Epidermal melanocyte (primary cell): ENCODE measurements at regions not wholly inside any gene's neighbourhood (a gene's known extent, or its start where the extent isn't known, plus 50 kb on each side); places are given as distances from the start of the nearest gene placed in this dataset.
"Not testable (repeated sequence)": the region's sequence is repeated elsewhere in the genome, so short reads cannot be mapped to it uniquely, and the experiment has no call there.

ENCODE experiments used
- DNase-seq: peaks from one replicate; pipeline ENCODE4 v3.0.0; 2011; ENCODE audit warnings: low spot score; ENCODE audit not compliant: insufficient read length

DNA sequence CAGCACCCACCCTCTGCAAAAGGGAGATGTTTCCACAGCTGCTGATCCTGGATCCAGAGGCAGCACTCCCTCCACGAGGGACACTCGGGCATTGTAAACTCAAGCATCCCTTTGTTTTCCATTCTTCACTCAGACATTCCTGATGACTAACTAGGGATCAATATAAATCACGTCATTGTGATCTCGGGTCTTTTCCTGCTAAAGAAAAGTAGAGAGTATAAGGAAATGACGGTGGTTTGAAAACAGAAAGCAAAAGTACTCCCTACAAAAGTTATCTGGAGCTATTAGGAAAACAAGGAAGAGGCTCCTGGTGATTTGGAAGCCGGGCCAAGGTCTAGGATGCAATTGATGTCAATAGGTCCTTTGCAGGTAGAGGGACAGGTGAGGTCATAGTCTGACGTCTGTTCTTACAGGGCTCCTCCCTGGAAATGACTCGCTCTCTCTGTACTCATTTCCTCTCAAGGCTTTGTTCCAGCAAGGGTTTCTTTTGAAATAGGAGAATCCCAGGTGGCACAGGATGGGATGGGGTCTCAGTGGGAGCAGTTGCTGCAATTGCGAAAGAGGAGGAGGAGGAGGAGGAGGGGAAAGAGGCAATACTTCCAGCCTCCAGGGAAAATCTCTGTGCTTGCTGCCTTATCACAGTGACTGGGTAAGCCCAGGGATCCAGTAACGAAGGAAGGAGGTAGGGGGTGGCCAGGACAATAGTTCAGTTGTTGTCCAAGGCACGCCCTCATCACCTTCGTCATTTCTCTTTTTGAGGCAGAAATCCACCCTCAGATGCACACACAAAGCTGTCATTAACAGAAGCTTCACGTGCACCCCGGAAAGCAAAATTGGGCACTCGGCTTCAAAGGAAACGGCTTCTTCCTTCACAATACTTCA, 222.8 kb downstream of the LY86 start:
- no peak for DNase-seq

DNA sequence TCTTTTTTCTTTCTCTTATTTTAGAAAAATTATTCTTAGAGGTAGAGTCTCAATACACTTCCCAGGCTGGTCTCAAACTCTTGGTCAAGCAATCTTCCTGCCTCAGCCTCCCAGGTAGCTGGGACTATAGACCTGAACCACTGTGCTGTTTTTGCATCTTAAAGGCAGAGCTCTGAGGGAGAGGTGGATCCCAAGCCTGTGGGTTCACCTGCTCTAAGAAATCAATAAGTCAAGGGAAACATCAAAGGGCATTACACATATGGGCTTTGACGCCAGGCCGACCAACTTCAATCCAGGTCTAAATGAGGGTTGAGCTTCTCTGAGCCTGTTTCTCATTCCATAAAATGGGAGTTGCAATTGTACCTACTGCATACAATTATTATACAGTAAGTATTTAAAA, 223.9 kb downstream of the LY86 start:
- DNase-seq: no peak

DNA sequence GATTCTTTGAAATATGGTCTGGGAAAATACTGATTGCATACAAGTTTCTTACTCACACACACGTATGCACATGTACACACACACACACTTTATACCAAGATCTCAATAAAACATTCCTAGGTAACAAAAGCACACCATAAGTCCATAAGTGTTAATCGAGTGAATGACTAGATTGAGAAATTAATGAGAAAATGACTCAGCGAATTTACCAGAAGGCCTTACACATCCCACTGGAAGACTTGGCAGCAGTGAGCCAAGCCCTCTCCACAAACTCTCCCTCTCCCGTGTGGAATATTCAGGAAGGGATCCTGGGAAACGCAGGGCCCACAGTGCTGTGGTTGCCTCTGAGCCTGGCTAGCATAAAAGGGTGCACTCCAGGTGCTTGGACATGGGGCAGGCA, 227.2 kb downstream of the LY86 start:
- no peak for DNase-seq

DNA sequence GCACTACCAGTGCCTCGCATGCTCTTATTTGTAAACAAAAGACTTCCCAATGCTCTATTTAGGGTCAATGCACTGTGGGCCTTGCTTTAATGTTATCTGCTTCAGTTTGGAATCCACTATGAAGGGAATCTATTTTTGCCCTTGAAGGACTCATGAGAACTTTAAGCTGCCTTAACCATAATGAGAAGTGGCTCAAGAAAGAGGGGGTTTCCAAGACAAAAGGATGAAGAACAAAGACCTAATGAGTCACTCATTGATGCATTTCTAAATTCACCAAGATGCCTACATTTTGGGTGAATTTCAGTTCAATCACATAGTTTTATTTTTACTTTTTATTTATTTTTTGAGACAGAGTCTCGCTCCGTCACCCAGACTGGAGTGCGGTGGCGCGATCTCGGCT, 228.2 kb downstream of the LY86 start:
- DNase-seq: no peak

DNA sequence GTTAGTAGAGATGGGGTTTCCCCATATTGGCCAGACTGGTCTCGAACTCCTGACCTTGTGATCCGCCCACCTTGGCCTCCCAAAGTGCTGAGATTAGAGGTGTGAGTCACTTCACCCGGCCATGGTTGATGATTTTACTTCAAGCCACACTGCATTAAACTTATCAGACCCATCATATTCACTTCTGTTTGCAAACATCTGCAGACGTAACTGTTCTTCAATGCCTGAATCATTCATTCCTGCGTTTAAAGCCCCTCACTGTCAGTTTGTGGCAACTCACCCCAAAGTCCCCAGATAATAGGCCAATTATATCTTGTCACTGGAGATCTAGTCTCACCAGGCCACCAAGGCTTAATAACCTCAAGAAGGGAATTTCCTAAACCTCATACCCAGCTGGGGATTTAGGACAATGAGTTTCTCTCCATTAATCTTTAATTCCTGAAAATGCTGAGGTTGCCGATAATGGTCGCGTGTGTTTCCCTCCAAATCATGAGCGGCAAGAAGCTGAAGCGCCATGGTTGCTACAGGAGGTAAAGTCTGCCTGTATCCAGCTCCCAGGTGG, 229.6 kb downstream of the LY86 start:
- no peak for DNase-seq

DNA sequence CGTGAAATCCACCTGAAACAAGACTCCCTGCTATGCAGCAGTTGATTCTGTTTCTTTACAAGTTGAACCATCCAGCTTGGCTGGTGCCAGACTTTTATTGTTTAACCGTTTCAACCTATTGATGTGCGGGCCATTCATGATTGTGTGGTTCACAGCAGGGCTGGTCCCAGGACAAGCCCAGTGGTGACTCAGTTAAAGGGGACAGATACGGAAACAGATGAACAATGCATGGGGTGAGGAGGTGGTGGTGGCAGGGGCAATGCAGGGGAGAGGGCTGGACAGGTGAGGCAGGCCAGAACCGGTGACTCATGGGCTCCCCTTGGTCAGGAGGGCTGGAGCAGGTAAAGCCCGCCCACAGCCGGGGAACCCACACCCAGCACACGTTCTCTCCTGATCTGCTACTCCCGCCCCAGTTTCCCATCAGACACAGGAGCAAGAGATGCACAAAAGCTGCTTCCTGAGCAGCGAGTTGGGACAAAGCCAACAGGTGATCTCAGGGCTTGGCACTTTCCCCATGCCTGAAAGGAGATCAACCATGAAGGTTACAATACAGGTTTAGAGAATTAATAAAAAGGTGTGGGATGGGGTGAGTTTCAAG, 232.2 kb downstream of the LY86 start:
- no peak for DNase-seq

DNA sequence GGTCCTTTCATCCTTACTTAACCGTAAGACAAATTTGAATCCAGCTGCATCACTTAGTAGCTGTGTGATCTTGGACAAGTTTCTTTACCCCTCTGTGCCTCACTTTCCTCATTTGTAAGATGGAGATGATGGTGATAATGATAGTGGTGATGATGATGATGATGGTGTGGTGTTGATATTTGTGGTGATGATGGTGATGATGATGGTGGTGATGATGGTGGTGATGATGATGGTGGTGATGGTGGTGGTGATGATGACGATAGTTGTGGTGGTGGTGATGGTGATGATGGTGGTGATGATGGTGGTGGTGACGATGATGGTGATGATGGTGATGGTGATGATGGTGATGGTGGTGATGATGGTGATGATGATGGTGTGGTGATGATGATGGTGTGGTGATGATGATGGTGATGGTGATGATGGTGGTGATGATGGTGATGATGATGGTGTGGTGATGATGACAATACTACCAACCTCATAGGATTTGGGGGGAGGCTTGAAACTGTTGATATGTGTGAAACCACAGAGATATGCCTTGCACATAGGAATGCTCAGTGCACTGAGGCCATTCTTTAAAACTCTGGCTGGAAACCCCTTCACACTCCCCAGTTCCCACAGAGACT, 233.2 kb downstream of the LY86 start:
- DNase-seq: no peak

DNA sequence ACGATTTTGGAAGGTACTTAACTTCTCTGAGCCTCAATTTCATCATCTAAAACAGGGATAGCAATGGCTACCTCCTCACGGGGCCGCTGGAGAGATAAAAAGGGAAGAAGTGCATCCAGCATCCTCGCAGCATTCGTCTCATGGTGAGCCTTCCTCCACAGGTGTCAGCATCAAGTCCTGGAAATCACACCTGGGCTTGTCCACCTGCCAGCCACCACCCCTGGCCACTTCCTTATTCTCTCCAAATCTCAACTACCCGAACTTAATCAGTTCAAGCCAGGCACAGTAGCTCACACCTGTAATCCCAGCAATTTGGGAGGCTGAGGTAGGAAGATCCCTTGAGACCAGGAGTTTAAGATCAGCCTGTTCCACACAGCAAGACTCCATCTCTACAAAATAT, 234.5 kb downstream of the LY86 start:
- no peak for DNase-seq

DNA sequence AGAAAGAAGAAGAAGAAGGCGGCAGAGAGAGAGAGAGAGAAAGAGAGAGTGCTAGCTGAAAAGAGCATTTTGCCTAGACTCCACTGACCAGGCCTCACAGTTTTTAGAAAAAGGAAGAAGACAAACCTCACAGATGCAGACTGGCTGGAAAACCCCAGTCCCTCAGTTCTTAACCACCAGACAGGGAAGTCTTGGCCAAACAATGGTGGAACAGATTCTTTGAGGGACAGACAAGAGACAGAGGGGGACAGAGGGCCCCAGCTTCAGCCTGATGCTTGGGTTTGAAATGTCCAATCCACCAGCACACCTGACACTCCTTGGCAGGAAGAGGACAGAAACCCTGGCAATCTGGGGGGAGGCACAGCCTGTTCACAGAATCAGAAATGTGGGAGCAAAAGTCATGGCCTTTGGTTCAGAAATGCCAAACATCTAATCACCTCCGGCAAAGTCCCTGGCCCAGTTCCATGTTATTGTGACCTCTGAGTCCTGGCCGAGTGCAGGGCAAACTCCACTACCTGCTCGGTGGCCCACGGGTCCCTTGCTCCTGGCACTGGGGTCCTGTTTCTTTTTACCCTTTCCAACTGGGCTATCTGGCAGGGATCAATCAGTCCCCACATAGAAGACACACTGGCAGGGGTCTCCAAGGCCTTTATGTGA, 235.2 kb downstream of the LY86 start:
- DNase-seq: no peak

DNA sequence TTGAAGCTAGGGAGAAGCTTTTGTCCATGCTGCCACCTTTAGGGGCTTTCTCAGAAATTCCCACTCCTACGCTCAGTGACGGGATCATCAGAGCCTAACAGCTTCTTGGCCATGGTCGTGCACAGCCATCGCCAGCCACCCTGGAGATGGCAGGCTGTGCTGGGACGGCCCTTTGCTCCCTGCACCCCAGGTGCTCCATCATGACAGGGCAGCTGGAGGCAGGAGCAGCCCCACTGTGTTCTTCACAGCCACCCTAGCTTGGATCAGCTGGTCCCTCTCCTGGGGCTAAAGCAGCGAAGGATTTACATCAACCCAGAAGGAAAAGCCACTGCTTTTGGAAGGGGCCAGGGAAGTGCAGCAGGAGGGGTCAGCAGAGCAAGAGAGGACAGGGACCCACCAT, 235.9 kb downstream of the LY86 start:
- DNase-seq: no peak

DNA sequence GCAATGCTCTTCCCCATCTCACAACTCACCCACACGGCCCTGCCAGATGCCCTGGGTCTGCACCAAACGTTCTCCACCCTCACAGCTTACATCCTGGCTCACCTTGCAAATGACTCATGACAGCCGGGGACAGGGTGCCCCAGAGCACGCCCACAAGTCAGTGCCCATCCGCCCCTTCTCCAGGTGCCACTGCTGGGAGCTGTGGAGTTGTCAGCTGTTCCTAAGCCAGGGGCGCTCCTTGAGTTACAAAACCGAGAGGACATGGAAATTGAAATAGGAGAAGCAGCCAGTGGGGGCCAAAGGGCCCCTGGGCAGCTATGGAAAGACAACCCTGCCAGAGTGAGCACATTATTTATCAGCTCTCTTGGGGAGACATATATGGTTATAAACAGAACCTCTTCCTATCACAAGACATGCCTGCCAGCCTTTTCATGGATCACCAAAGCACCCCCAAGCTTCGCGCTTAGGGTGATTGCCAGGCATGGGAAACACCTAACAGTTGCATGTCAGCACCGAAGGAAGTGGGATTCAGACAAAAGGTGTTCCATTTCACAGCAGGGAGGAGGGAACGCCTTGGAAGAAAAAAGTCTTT, 236.8 kb downstream of the LY86 start:
- DNase-seq: no peak

DNA sequence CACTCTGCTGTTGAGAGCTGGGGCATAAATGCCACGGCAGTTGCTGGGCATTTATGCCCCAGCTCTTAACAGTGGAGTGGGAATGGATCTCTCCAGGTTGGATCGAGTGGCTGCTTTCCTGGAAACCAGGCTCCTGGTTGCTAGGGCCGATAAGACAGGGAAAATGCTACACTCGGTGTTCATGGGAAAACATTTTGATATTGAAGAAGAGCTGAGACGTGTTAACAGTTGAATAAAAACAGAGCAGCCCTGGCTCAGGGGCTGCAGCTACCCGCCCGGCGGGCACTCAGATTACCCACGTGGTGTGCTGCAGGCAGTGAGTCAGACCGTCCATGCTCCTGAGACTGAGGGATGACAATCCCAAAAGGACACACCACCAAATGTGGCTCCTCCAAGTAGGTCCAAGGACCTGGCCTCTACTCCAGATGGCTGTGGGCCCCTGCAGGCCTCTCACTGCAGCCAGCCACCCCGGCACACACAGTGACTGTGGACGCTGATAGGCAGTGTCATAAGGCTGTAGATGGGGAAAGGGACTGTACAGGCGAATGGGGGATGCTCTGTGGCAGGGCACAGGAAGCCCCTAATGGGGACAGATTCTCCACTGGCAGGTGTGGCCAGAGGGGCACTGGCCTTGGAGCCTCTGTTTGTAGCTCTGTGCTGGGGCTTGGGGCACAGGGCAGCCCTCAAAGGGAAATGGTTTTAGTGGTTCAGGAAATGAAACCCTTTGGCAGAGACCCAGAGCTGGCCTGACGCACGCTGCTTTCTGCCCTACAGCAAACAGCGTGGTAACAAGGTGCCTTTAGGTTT, 237.8 kb downstream of the LY86 start:
- no peak for DNase-seq

DNA sequence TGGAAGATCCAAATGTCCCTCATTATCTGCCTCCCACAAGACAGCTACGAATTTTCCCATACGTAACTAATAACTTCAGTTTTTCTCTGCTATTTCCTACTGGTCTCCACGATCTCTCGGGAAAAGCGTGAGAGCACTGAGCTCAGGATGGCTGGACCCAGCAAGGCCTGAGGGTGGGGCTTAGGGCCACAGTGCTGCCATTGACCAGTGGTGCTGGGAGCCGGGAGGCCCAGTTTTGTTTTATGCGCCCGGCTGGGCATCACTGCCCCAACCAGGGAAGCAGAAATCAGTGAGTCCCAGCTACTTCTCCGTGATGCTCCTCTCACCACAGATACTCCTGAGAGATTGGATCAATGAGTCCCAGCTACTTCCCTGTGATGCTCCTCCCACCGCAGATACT, 238.4 kb downstream of the LY86 start:
- DNase-seq: no peak

DNA sequence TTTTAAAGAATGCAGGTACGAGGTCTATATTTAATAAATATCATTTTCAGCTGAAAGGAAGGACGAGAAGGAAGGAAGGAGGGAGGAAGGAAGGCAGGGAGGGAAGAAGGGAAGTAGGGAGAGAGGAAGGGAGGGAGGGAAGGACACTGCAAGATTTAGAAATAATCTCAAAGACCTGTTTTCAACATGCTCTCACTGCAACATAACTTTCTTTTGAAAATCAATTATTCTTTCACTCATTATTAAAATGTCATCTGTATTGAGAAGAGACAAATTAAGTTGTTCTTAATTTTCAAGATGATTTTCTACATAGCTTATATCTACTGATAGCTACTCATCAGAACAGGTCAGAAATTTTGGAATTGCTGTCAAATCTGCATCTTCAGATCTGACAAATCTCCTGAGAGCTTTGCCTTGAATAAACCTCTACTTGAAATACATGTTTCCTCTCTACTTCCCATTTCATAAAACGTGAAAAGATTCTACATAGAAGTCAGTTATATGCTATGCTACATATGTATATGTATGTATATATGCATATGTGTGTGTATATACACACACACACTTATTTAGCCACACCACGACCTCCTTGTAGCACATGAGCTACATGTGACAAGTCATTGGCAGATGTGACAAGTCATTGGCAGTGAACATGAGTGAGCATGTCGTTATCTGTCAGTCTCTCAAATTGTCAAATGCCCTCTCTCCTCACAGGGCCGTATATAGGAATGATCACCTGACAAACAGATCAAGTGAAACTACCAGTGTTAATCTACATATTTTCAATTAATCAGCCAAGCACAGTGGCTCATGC, 241.6 kb downstream of the LY86 start:
- DNase-seq: no peak

DNA sequence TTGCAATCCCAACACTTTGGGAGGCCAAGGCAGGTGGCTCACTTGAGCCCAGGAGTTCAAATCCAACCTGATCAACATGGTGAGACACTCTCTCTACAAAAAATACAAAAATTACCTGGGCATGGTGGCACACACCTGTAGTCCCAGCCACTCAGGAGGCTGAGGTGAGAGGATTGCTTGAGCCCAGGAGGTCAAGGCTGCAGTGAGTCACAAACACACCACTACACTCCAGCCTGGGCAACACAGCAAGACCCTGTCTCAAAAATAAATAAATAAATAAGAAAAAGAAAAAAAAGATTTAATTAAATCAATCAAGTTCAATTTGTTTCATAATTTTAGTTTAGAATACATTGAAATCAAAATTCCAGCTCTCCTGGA, 242.2 kb downstream of the LY86 start:
- DNase-seq: not testable (repeated sequence)

DNA sequence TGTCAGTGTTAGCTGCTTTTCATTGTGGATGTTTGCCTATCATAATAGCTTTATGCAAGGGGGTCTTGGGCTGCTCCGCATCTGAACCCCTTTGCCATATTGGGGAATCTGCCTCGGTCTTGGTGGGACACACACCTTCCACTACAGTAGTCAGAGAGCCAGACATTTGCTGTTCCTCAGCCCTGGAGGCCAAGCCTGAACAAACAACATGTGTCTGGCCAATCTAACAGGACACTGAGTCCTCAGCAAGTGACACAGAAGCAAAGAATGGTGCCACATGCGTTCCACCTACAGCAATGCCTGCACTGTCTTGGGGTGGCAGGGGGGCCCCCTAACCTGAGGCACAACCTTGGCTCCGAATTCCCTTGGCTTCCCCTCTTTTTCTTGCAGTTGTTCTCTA, 243.9 kb downstream of the LY86 start:
- no peak for DNase-seq

DNA sequence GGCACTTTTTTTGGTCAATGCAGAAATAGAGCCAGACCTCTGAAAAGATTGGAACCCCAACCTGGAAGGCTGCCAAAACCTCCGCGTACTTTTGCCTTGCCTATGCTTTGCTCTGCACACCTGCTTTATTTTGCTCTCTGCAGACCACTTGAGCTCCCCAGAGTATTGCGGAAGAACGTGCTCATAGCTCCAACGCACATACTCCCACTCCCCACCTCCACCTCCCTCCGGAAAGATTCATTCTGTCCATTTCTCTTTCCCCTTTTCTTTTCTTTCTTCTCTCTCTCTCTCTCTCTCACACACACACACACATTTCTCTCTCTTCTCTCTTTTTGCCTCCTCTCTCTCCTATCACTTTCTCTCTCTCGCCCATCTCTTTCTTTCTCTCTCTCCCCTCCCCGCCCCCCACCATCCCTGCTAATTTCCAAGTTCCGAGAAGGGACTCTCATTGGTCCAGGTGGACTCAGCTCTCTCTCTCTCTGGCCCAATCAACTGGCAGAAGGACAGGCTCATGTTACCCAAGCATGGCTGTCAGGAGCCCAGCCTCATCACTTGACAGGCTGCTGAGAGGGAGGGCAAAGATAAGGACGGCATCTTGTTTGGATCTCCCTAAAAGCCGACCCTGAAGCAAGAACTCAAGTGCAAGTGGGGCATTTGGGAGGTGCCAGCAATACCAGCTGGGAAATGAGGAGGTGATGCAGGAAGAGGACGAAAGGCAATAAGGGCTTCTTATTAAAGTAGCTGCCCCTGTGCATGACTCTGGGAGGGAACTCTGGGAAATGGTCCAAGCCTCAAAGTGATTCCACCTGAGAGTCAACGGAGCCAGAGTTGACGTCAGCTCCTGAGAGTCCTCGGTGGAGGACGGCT, 246.1 kb downstream of the LY86 start:
- no peak for DNase-seq

DNA sequence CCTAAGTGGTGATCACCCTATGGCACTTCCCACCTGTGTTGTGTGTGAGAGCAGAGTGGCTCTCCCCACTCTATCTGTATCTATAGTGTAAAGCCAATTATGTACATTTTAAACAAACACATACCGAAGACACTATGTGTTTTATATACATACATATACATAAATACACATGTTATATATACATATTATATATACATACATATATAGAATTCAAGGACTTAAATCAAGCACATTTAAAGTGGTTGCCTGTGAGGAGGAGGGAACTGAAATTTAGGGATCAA, 246.6 kb downstream of the LY86 start:
- no peak for DNase-seq
